Thyroid gland (tissue), 4 donors: ENCODE measurements at regions not wholly inside any gene's neighbourhood (a gene's known extent, or its start where the extent isn't known, plus 50 kb on each side); places are given as distances from the start of the nearest gene placed in this dataset.

Experiments
- CTCF ChIP-seq, 6 experiments: fragments of 200-600 bp in 3 of 6; fragments of 450-650 bp in 3 of 6; sonication (generic) in 3 of 6; IDR thresholded peaks; one replicate each; pipeline ENCODE4 v1.5.1; 2016 to 2019; ENCODE audit warnings: antibody characterized with exemption in 6 of 6, mild to moderate bottlenecking in 2 of 6, inconsistent platforms in 1 of 6, moderate library complexity in 1 of 6
- POLR2A ChIP-seq, 2 donors: fragments of 450-650 bp; IDR thresholded peaks; one replicate each; pipeline ENCODE4 v1.6.1; 2017; ENCODE audit warnings: antibody characterized with exemption in 2 of 2, mild to moderate bottlenecking in 2 of 2, moderate library complexity in 1 of 2

- no peak for TF ChIP-seq CTCF (IDR thresholded peaks at IDR 0.05)
- no peak for TF ChIP-seq POLR2A (IDR thresholded peaks at IDR 0.05)
These were observed 698.7 kb downstream of the TDRD15 start for GRCh38 chr2:21822505-21822904.
